ENCODE measurements at regions not wholly inside any gene's neighbourhood (a gene's known extent, or its start where the extent isn't known, plus 50 kb on each side); places are given as distances from the start of the nearest gene placed in this dataset.

DNA sequence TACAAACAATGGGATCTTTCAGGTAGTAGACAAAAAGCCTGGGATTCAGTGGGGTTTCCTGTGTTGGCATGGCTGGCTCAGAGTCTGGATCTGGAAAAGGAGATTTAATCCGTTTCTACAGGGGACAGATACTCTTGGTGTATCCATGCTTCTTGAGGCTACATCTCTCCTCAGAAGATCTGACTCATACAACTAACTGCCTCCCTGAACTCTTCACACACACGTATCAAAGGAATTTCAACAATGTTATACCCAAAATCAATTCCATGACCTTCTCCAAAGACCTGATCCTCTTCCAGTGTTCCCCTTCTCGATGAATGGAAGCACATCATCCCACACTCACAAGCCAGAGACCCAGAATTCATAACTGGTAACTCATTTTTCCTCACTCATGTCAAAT lies 435.3 kb upstream of the NBEA start:
- dilution Hi-C loops (cut with HindIII; ENCODE audit: low sequenced_read_pairs, unreplicated experiment): no loop called here
- ChIA-PET CTCF (no interaction called here), POLR2A (ENCODE audit: unreplicated experiment) (no interaction called here)
- H2BK15ac ChIP-seq (ENCODE audit: low read depth, low read length): no peak overlapping the region
- H3K18ac ChIP-seq (ENCODE audit: low read depth, low read length): no peak overlapping the region
- no peak for ATAC-seq (ENCODE audit: low read depth)
- in situ Hi-C loops (cut with MboI; ENCODE audit: low sequenced_read_pairs): no loop called here
- no peak for DNase-seq
- no peak overlapping the region for H4K5ac ChIP-seq (ENCODE audit: low read depth, low read length)
- H2BK5ac ChIP-seq (ENCODE audit: low read depth, low read length, poor library complexity, severe bottlenecking): no peak overlapping the region
- intact Hi-C loops (cut with micrococcal nuclease): no loop called here
- no peak overlapping the region for H3K56ac ChIP-seq (ENCODE audit: extremely low read depth, insufficient read depth, low read length)
- no TSS peak for BruUV-seq (replicated peaks)
- no peak overlapping the region for H2BK20ac ChIP-seq (ENCODE audit: low read depth, low read length)
- no peak overlapping the region for H3K4me2 ChIP-seq (ENCODE audit: low read depth, low read length)
- H2AK9ac ChIP-seq (replicated peaks; ENCODE audit: low read depth, low read length, poor library complexity): no peak overlapping the region
- H4K91ac ChIP-seq (ENCODE audit: insufficient read depth, low read depth, low read length): no peak overlapping the region
- H3K4me3 ChIP-seq (ENCODE audit: insufficient read depth, low read depth, low read length): no peak overlapping the region
- no peaks in the 10 kb centered on the region for H3K4me1 ChIP-seq (ENCODE audit: control insufficient read depth, insufficient read depth, low read length)
- H3K4ac ChIP-seq (ENCODE audit: low read depth, low read length): no peak overlapping the region
- no peaks in the 10 kb centered on the region for H3K79me1 ChIP-seq (ENCODE audit: low read depth in 1 of 2, low read length in 2 of 2)
- H3K23ac ChIP-seq (ENCODE audit: low read depth, low read length): no peak overlapping the region
- TF ChIP-seq RFX5 (IDR thresholded peaks at IDR 0.05; ENCODE audit: low read depth, low read length): no peak
- no peak for TF ChIP-seq CHD1 (IDR thresholded peaks at IDR 0.05; ENCODE audit: low read depth, low read length)
- TF ChIP-seq POLR2A (IDR thresholded peaks at IDR 0.05; ENCODE audit: low read depth, low read length): no peak
- TF ChIP-seq RCOR1 (IDR thresholded peaks at IDR 0.05; ENCODE audit: insufficient replicate concordance, low read length): no peak
- no peak overlapping the region for H3K9ac ChIP-seq (ENCODE audit: low read depth, low read length)
- no peak overlapping the region for H3K27ac ChIP-seq (ENCODE audit: insufficient read depth, low read length)
- no peaks in the 10 kb centered on the region for H3K9me3 ChIP-seq (ENCODE audit: control insufficient read depth, insufficient read depth, low read length)
- no peak overlapping the region for H4K8ac ChIP-seq (ENCODE audit: low read depth in 2 of 2, low read length in 2 of 2)
- no peak overlapping the region for H2AK5ac ChIP-seq (ENCODE audit: low read depth, low read length)
- H3K9me1 ChIP-seq (ENCODE audit: insufficient read depth, low read length): no peaks in the 10 kb centered on the region
- H4K20me1 ChIP-seq (ENCODE audit: insufficient read depth, low read length): no peaks in the 10 kb centered on the region
- 0% methylated on average over 1 of the region's 3 CpGs; no CpG with 5 or more reads in 1 of the 2 experiments for WGBS, 2 experiments (ENCODE audit: extremely low coverage in 2 of 2, insufficient read length in 1 of 2)
- H3K27me3 ChIP-seq (ENCODE audit: control insufficient read depth, insufficient read depth, low read length): no peaks in the 10 kb centered on the region
- H3K36me3 ChIP-seq (ENCODE audit: control insufficient read depth, insufficient read depth, low read length): no peaks in the 10 kb centered on the region
- no peak overlapping the region for H2AFZ ChIP-seq (replicated peaks; ENCODE audit: low read length, poor library complexity)
- no peak overlapping the region for H3K14ac ChIP-seq (replicated peaks; ENCODE audit: low read depth, low read length)
- no peak overlapping the region for H2BK120ac ChIP-seq (ENCODE audit: low read depth, low read length)

All from IMR-90 (cell line).